Sigmoid colon (tissue), 6 donors: ENCODE measurements at regions not wholly inside any gene's neighbourhood (a gene's known extent, or its start where the extent isn't known, plus 50 kb on each side); places are given as distances from the start of the nearest gene placed in this dataset.

Experiments used
- DNase-seq: peaks from one replicate; pipeline ENCODE4 v3.0.0-alpha.2; 2019
- H3K27ac ChIP-seq, 4 donors: fragments of 200-600 bp; sonication (generic); one replicate each; pipeline ENCODE4 v1.5.1; 2016 to 2019; ENCODE audit warnings: mild to moderate bottlenecking in 1 of 4
- H3K27me3 ChIP-seq, 3 donors: fragments of 200-600 bp; sonication (generic); one replicate each; pipeline ENCODE4 v1.5.1; 2019; ENCODE audit warnings: mild to moderate bottlenecking in 1 of 3
- H3K36me3 ChIP-seq, 4 donors: fragments of 200-600 bp; sonication (generic); one replicate each; pipeline ENCODE4 v1.5.1; 2016 to 2019
- H3K4me1 ChIP-seq, 4 donors: fragments of 200-600 bp; sonication (generic); one replicate each; pipeline ENCODE4 v1.5.1; 2017 to 2019
- H3K4me3 ChIP-seq, 4 donors: fragments of 200-600 bp; sonication (generic); one replicate each; pipeline ENCODE4 v1.5.1; 2017 to 2019; ENCODE audit warnings: mild to moderate bottlenecking in 2 of 4, moderate library complexity in 1 of 4
- H3K9me3 ChIP-seq, 4 donors: fragments of 200-600 bp in 3 of 4; sonication (generic) in 3 of 4; one replicate each; pipeline versions ENCODE4 v1.5.1 to v1.6.1; 2013 to 2019
- CTCF ChIP-seq, 4 experiments: fragments of 450-650 bp in 3 of 4; fragments of 200-600 bp in 1 of 4; IDR thresholded peaks; one replicate each; pipeline ENCODE4 v1.5.1; 2016 to 2019; ENCODE audit warnings: antibody characterized with exemption in 4 of 4, mild to moderate bottlenecking in 3 of 4, moderate library complexity in 2 of 4
- EP300 ChIP-seq, 4 donors: sonication (generic); formaldehyde crosslinking; IDR thresholded peaks; one replicate each; pipeline ENCODE4 v1.6.1; 2017; ENCODE audit warnings: antibody characterized with exemption in 4 of 4
- POLR2A ChIP-seq, 2 donors: fragments of 450-650 bp; IDR thresholded peaks; one replicate each; pipeline ENCODE4 v1.6.1; 2016; ENCODE audit warnings: antibody characterized with exemption in 2 of 2, mild to moderate bottlenecking in 2 of 2, moderate library complexity in 2 of 2
- POLR2AphosphoS5 ChIP-seq, 4 donors: sonication (generic); formaldehyde crosslinking; IDR thresholded peaks; one replicate each; pipeline ENCODE4 v1.6.1; 2017; ENCODE audit warnings: antibody characterized with exemption in 4 of 4
- WGBS, 2 donors: extraction: QIAGEN DNeasy Blood & Tissue Kit; methylation state at CpG; one replicate each; pipeline ENCODE4 v1.1.7; 2013; 5-methylcytosine and 5-hydroxymethylcytosine counted together
- intact Hi-C: fragments of 100-400 bp; cut with DNase I; formaldehyde crosslinking; loops from one replicate; pipeline ENCODE4 v1.15.1; 2023
- donor health status: healthy with polysubstance abuse.
- donor health status: healthy.

GRCh38 chr2:65503746-65504145 is 71.3 kb upstream of the SPRED2 start:
- TF ChIP-seq POLR2AphosphoS5 (IDR thresholded peaks at IDR 0.05) = no peak
- TF ChIP-seq EP300 (IDR thresholded peaks at IDR 0.05) = no peak
- no peak for TF ChIP-seq CTCF (IDR thresholded peaks at IDR 0.05)
- TF ChIP-seq POLR2A (IDR thresholded peaks at IDR 0.05) = no peak

GRCh38 chr2:65501836-65502235 is 69.4 kb upstream of the SPRED2 start:
- Histone ChIP-seq H3K27ac (no peak overlapping the region), H3K4me3 (no peak overlapping the region), H3K4me1 (no peaks in the 10 kb centered on the region), H3K36me3 (no peaks in the 10 kb centered on the region), H3K27me3 (no peaks in the 10 kb centered on the region), H3K9me3 (no peaks in the 10 kb centered on the region)
- intact Hi-C loops = no loop called here
- TF ChIP-seq EP300 (IDR thresholded peaks at IDR 0.05) = no peak
- no peak for TF ChIP-seq POLR2AphosphoS5 (IDR thresholded peaks at IDR 0.05)
- TF ChIP-seq POLR2A (IDR thresholded peaks at IDR 0.05) = no peak
- no peak for TF ChIP-seq CTCF (IDR thresholded peaks at IDR 0.05)
- DNase-seq = no peak
- 85 to 95% methylated on average over 6 of the region's 6 CpGs for WGBS, 2 donors

More at GRCh38 chr2:65503746-65504145, 71.3 kb upstream of the SPRED2 start:
- 75 to 82% methylated on average over 5 of the region's 5 CpGs for WGBS, 2 donors
- no peak for DNase-seq
- Histone ChIP-seq H3K27ac (no peak overlapping the region), H3K4me3 (no peak overlapping the region), H3K9me3 (no peaks in the 10 kb centered on the region), H3K4me1 (no peaks in the 10 kb centered on the region), H3K36me3 (no peaks in the 10 kb centered on the region), H3K27me3 (no peaks in the 10 kb centered on the region)
- intact Hi-C loops = no loop called here

- H3K4me3 ChIP-seq = no peak overlapping the region
- H3K9me3 ChIP-seq = no peaks in the 10 kb centered on the region
- H3K27ac ChIP-seq = no peak overlapping the region
- TF ChIP-seq CTCF (IDR thresholded peaks at IDR 0.05) (no peak), POLR2AphosphoS5 (IDR thresholded peaks at IDR 0.05) (no peak), POLR2A (IDR thresholded peaks at IDR 0.05) (no peak), EP300 (IDR thresholded peaks at IDR 0.05) (no peak)
- WGBS, 2 donors = 90 to 96% methylated on average over 10 of the region's 10 CpGs
- H3K4me1 ChIP-seq = no peaks in the 10 kb centered on the region
- no peak for DNase-seq
- no peaks in the 10 kb centered on the region for H3K27me3 ChIP-seq
- H3K36me3 ChIP-seq = no peaks in the 10 kb centered on the region
- intact Hi-C loops = no loop called here
Measured at GRCh38 chr2:65501074-65501473, 68.7 kb upstream of the SPRED2 start.

- intact Hi-C loops = no loop called here
- Histone ChIP-seq H3K36me3 (no peaks in the 10 kb centered on the region), H3K27ac (no peak overlapping the region), H3K27me3 (no peaks in the 10 kb centered on the region), H3K4me1 (no peaks in the 10 kb centered on the region), H3K9me3 (no peaks in the 10 kb centered on the region), H3K4me3 (no peak overlapping the region)
- DNase-seq = no peak
- TF ChIP-seq POLR2AphosphoS5 (IDR thresholded peaks at IDR 0.05) (no peak), POLR2A (IDR thresholded peaks at IDR 0.05) (no peak), EP300 (IDR thresholded peaks at IDR 0.05) (no peak), CTCF (IDR thresholded peaks at IDR 0.05) (no peak)
- WGBS, 2 donors = 88 to 90% methylated on average over 9 of the region's 9 CpGs
Measured at GRCh38 chr2:65500310-65501040, 68.1 kb upstream of the SPRED2 start.

- no peaks in the 10 kb centered on the region for H3K9me3 ChIP-seq
- H3K36me3 ChIP-seq = no peaks in the 10 kb centered on the region
- no peaks in the 10 kb centered on the region for H3K4me1 ChIP-seq
- H3K27me3 ChIP-seq = no peaks in the 10 kb centered on the region
- intact Hi-C loops = no loop called here
- WGBS, 2 donors = 48 to 72% methylated on average over 6 of the region's 6 CpGs
- no peak for DNase-seq
- TF ChIP-seq POLR2A (IDR thresholded peaks at IDR 0.05) (no peak), POLR2AphosphoS5 (IDR thresholded peaks at IDR 0.05) (no peak), EP300 (IDR thresholded peaks at IDR 0.05) (no peak), CTCF (IDR thresholded peaks at IDR 0.05) (no peak)
- H3K27ac ChIP-seq = no peak overlapping the region
- H3K4me3 ChIP-seq = no peak overlapping the region
Measured at GRCh38 chr2:65499216-65499615, 66.8 kb upstream of the SPRED2 start.
